ENCODE measurements at regions not wholly inside any gene's neighbourhood (a gene's known extent, or its start where the extent isn't known, plus 50 kb on each side); places are given as distances from the start of the nearest gene placed in this dataset.

- no peaks in the 10 kb centered on the region for H3K27me3 ChIP-seq (ENCODE audit: insufficient read depth, insufficient read length)
- no peak overlapping the region for H3K9ac ChIP-seq (ENCODE audit: insufficient read length, low read depth)
- no peaks in the 10 kb centered on the region for H3K36me3 ChIP-seq (ENCODE audit: insufficient read depth, insufficient read length, low read length)
- H3K4me3 ChIP-seq (ENCODE audit: insufficient read length, low read depth), result no peak overlapping the region
- TF ChIP-seq ZNF274 (IDR thresholded peaks at IDR 0.05; ENCODE audit: low read depth, low read length) (no peak), SUZ12 (IDR thresholded peaks at IDR 0.05; ENCODE audit: extremely low read depth, insufficient read depth, insufficient read length) (no peak), YY1 (IDR thresholded peaks at IDR 0.05; ENCODE audit: insufficient read depth, insufficient read length) (no peak)
- no peak for DNase-seq (ENCODE audit: low read depth, low spot score)
- H3K4me1 ChIP-seq (ENCODE audit: insufficient read depth, insufficient read length), result no peaks in the 10 kb centered on the region
- H3K9me3 ChIP-seq (ENCODE audit: insufficient read depth, low read length), result no peaks in the 10 kb centered on the region
Observed at GRCh38 chr9:101902051-101902450, 163.6 kb upstream of the GRIN3A start.

DNA sequence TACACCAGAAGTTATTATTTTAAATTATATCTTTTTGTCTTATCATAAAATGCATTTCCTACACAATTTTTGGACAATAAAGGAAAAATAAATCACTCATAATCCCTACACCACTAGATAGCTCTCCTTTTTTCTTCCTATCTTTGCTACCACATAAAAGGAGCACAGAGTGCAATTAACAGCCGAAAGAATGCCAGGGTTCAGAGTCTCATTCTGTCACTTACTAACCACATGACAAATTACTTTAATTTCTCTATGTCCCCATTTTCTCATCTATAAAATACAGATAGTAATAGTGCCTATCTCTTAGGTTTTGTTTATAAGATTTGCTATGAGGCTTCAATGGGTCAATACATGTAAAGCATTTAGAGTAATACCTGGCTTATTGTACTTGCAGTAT, 158.7 kb upstream of the GRIN3A start:
- H3K36me3 ChIP-seq (ENCODE audit: insufficient read depth, insufficient read length, low read length), result no peaks in the 10 kb centered on the region
- H3K27me3 ChIP-seq (ENCODE audit: insufficient read depth, insufficient read length), result no peaks in the 10 kb centered on the region
- DNase-seq (ENCODE audit: low read depth, low spot score), result no peak
- no peak overlapping the region for H3K4me3 ChIP-seq (ENCODE audit: insufficient read length, low read depth)
- no peaks in the 10 kb centered on the region for H3K4me1 ChIP-seq (ENCODE audit: insufficient read depth, insufficient read length)
- H3K9ac ChIP-seq (ENCODE audit: insufficient read length, low read depth), result no peak overlapping the region
- no peaks in the 10 kb centered on the region for H3K9me3 ChIP-seq (ENCODE audit: insufficient read depth, low read length)
- no peak for TF ChIP-seq YY1 (IDR thresholded peaks at IDR 0.05; ENCODE audit: insufficient read depth, insufficient read length)
- TF ChIP-seq SUZ12 (IDR thresholded peaks at IDR 0.05; ENCODE audit: extremely low read depth, insufficient read depth, insufficient read length), result no peak
- TF ChIP-seq ZNF274 (IDR thresholded peaks at IDR 0.05; ENCODE audit: low read depth, low read length), result no peak

- H3K9me3 ChIP-seq (ENCODE audit: insufficient read depth, low read length), result no peaks in the 10 kb centered on the region
- no peak overlapping the region for H3K9ac ChIP-seq (ENCODE audit: insufficient read length, low read depth)
- H3K4me3 ChIP-seq (ENCODE audit: insufficient read length, low read depth), result no peak overlapping the region
- no peaks in the 10 kb centered on the region for H3K27me3 ChIP-seq (ENCODE audit: insufficient read depth, insufficient read length)
- TF ChIP-seq ZNF274 (IDR thresholded peaks at IDR 0.05; ENCODE audit: low read depth, low read length), result no peak
- no peak for TF ChIP-seq YY1 (IDR thresholded peaks at IDR 0.05; ENCODE audit: insufficient read depth, insufficient read length)
- no peak for TF ChIP-seq SUZ12 (IDR thresholded peaks at IDR 0.05; ENCODE audit: extremely low read depth, insufficient read depth, insufficient read length)
- no peaks in the 10 kb centered on the region for H3K36me3 ChIP-seq (ENCODE audit: insufficient read depth, insufficient read length, low read length)
- H3K4me1 ChIP-seq (ENCODE audit: insufficient read depth, insufficient read length), result no peaks in the 10 kb centered on the region
- no peak for DNase-seq (ENCODE audit: low read depth, low spot score)
Observed at GRCh38 chr9:101893661-101894646, 155.5 kb upstream of the GRIN3A start.

GRCh38 chr9:101881508-101881907, 143.1 kb upstream of the GRIN3A start:
- Histone ChIP-seq H3K4me1 (ENCODE audit: insufficient read depth, insufficient read length) (no peaks in the 10 kb centered on the region), H3K36me3 (ENCODE audit: insufficient read depth, insufficient read length, low read length) (no peaks in the 10 kb centered on the region), H3K9ac (ENCODE audit: insufficient read length, low read depth) (no peak overlapping the region), H3K9me3 (ENCODE audit: insufficient read depth, low read length) (no peaks in the 10 kb centered on the region), H3K27me3 (ENCODE audit: insufficient read depth, insufficient read length) (no peaks in the 10 kb centered on the region), H3K4me3 (ENCODE audit: insufficient read length, low read depth) (no peak overlapping the region)
- DNase-seq (ENCODE audit: low read depth, low spot score), result no peak
- TF ChIP-seq SUZ12 (IDR thresholded peaks at IDR 0.05; ENCODE audit: extremely low read depth, insufficient read depth, insufficient read length) (no peak), ZNF274 (IDR thresholded peaks at IDR 0.05; ENCODE audit: low read depth, low read length) (no peak), YY1 (IDR thresholded peaks at IDR 0.05; ENCODE audit: insufficient read depth, insufficient read length) (no peak)

GRCh38 chr9:101880846-101881245, 142.4 kb upstream of the GRIN3A start:
- no peak overlapping the region for H3K4me3 ChIP-seq (ENCODE audit: insufficient read length, low read depth)
- H3K9ac ChIP-seq (ENCODE audit: insufficient read length, low read depth), result no peak overlapping the region
- TF ChIP-seq SUZ12 (IDR thresholded peaks at IDR 0.05; ENCODE audit: extremely low read depth, insufficient read depth, insufficient read length), result no peak
- TF ChIP-seq ZNF274 (IDR thresholded peaks at IDR 0.05; ENCODE audit: low read depth, low read length), result no peak
- TF ChIP-seq YY1 (IDR thresholded peaks at IDR 0.05; ENCODE audit: insufficient read depth, insufficient read length), result no peak
- H3K9me3 ChIP-seq (ENCODE audit: insufficient read depth, low read length), result no peaks in the 10 kb centered on the region
- H3K27me3 ChIP-seq (ENCODE audit: insufficient read depth, insufficient read length), result no peaks in the 10 kb centered on the region
- DNase-seq (ENCODE audit: low read depth, low spot score), result no peak
- no peaks in the 10 kb centered on the region for H3K4me1 ChIP-seq (ENCODE audit: insufficient read depth, insufficient read length)
- H3K36me3 ChIP-seq (ENCODE audit: insufficient read depth, insufficient read length, low read length), result no peaks in the 10 kb centered on the region

- H3K9ac ChIP-seq (ENCODE audit: insufficient read length, low read depth), result no peak overlapping the region
- H3K4me1 ChIP-seq (ENCODE audit: insufficient read depth, insufficient read length), result no peaks in the 10 kb centered on the region
- TF ChIP-seq YY1 (IDR thresholded peaks at IDR 0.05; ENCODE audit: insufficient read depth, insufficient read length), result no peak
- H3K9me3 ChIP-seq (ENCODE audit: insufficient read depth, low read length), result no peaks in the 10 kb centered on the region
- no peak for DNase-seq (ENCODE audit: low read depth, low spot score)
- no peaks in the 10 kb centered on the region for H3K36me3 ChIP-seq (ENCODE audit: insufficient read depth, insufficient read length, low read length)
- H3K27me3 ChIP-seq (ENCODE audit: insufficient read depth, insufficient read length), result no peaks in the 10 kb centered on the region
- no peak overlapping the region for H3K4me3 ChIP-seq (ENCODE audit: insufficient read length, low read depth)
Observed at GRCh38 chr9:101878734-101879133, 140.3 kb upstream of the GRIN3A start.

GRCh38 chr9:101877439-101877838, 139.0 kb upstream of the GRIN3A start:
- Histone ChIP-seq H3K36me3 (ENCODE audit: insufficient read depth, insufficient read length, low read length) (no peaks in the 10 kb centered on the region), H3K9me3 (ENCODE audit: insufficient read depth, low read length) (no peaks in the 10 kb centered on the region), H3K4me1 (ENCODE audit: insufficient read depth, insufficient read length) (no peaks in the 10 kb centered on the region), H3K9ac (ENCODE audit: insufficient read length, low read depth) (no peak overlapping the region), H3K27me3 (ENCODE audit: insufficient read depth, insufficient read length) (no peaks in the 10 kb centered on the region), H3K4me3 (ENCODE audit: insufficient read length, low read depth) (no peak overlapping the region)
- TF ChIP-seq ZNF274 (IDR thresholded peaks at IDR 0.05; ENCODE audit: low read depth, low read length) (no peak), SUZ12 (IDR thresholded peaks at IDR 0.05; ENCODE audit: extremely low read depth, insufficient read depth, insufficient read length) (no peak), YY1 (IDR thresholded peaks at IDR 0.05; ENCODE audit: insufficient read depth, insufficient read length) (no peak)
- no peak for DNase-seq (ENCODE audit: low read depth, low spot score)

Measured in NT2/D1 (cell line).